Colonic mucosa (tissue), 4 donors: ENCODE measurements at regions not wholly inside any gene's neighbourhood (a gene's known extent, or its start where the extent isn't known, plus 50 kb on each side); places are given as distances from the start of the nearest gene placed in this dataset.

Experiments used
- DNase-seq: peaks from one replicate; pipeline ENCODE4 v3.0.0-alpha.2; 2020
- H3K27ac ChIP-seq: fragments of 200-600 bp; one replicate; pipeline ENCODE4 v1.8.0; 2021
- H3K27me3 ChIP-seq: fragments of 200-600 bp; one replicate; pipeline ENCODE4 v1.8.0; 2021
- H3K36me3 ChIP-seq: fragments of 200-600 bp; one replicate; pipeline ENCODE4 v1.8.0; 2021
- H3K4me1 ChIP-seq: fragments of 200-600 bp; one replicate; pipeline ENCODE4 v1.8.0; 2021; ENCODE audit warnings: mild to moderate bottlenecking
- H3K4me3 ChIP-seq: fragments of 200-600 bp; one replicate; pipeline ENCODE4 v1.8.0; 2021
- H3K9ac ChIP-seq, 2 donors: one replicate each; pipeline ENCODE4 v1.7.0; 2013; ENCODE audit warnings: control low read depth in 2 of 2, low read depth in 2 of 2, low read length in 2 of 2
- H3K9me3 ChIP-seq: fragments of 200-600 bp; one replicate; pipeline ENCODE4 v1.8.0; 2021
- CTCF ChIP-seq: fragments of 200-600 bp; IDR thresholded peaks from one replicate; pipeline ENCODE4 v1.8.0; 2022; ENCODE audit warnings: antibody characterized with exemption, mild to moderate bottlenecking
- intact Hi-C: fragments of 100-400 bp; cut with DNase I; formaldehyde crosslinking; loops from one replicate; pipeline ENCODE4 v1.14.1; 2022
- donor health status: healthy.
- donor health status: DM: no; HTN: no; CAD: no.
- donor health status: DM: no; HTN: no; CAD: no.

- Histone ChIP-seq H3K36me3 (no peaks in the 10 kb centered on the region), H3K27ac (no peak overlapping the region), H3K4me1 (no peaks in the 10 kb centered on the region), H3K9me3 (no peaks in the 10 kb centered on the region), H3K9ac (no peak overlapping the region), H3K4me3 (no peak overlapping the region), H3K27me3 (no peaks in the 10 kb centered on the region)
- no peak for TF ChIP-seq CTCF
- no peak for DNase-seq
- intact Hi-C loops: no loop called here
Observed at GRCh38 chr2:16852651-16853050, 187.0 kb upstream of the CYRIA start.

GRCh38 chr2:16851126-16851525, 185.5 kb upstream of the CYRIA start:
- Histone ChIP-seq H3K36me3 (no peaks in the 10 kb centered on the region), H3K4me3 (no peak overlapping the region), H3K9ac (no peak overlapping the region), H3K27me3 (no peaks in the 10 kb centered on the region), H3K27ac (no peak overlapping the region), H3K4me1 (no peaks in the 10 kb centered on the region), H3K9me3 (no peaks in the 10 kb centered on the region)
- no peak for DNase-seq
- no peak for TF ChIP-seq CTCF
- intact Hi-C loops: no loop called here

- Histone ChIP-seq H3K27ac (no peak overlapping the region), H3K4me1 (no peaks in the 10 kb centered on the region), H3K4me3 (no peak overlapping the region), H3K9ac (no peak overlapping the region), H3K36me3 (no peaks in the 10 kb centered on the region), H3K9me3 (no peaks in the 10 kb centered on the region), H3K27me3 (no peaks in the 10 kb centered on the region)
- no peak for TF ChIP-seq CTCF
- DNase-seq: no peak
- intact Hi-C loops: no loop called here
Observed at GRCh38 chr2:16840496-16841172, 175.0 kb upstream of the CYRIA start.

GRCh38 chr2:16832910-16833309, 167.3 kb upstream of the CYRIA start:
- no peak for TF ChIP-seq CTCF
- no peak overlapping the region for H3K4me3 ChIP-seq
- no peaks in the 10 kb centered on the region for H3K36me3 ChIP-seq
- H3K27ac ChIP-seq: no peak overlapping the region
- no peak for DNase-seq
- H3K9ac ChIP-seq: no peak overlapping the region
- H3K27me3 ChIP-seq: no peaks in the 10 kb centered on the region
- H3K9me3 ChIP-seq: no peaks in the 10 kb centered on the region
- intact Hi-C loops: no loop called here
- H3K4me1 ChIP-seq: no peaks in the 10 kb centered on the region

- Histone ChIP-seq H3K4me1 (no peaks in the 10 kb centered on the region), H3K27me3 (no peaks in the 10 kb centered on the region), H3K4me3 (no peak overlapping the region), H3K9me3 (no peaks in the 10 kb centered on the region), H3K9ac (no peak overlapping the region), H3K36me3 (no peaks in the 10 kb centered on the region), H3K27ac (no peak overlapping the region)
- intact Hi-C loops: no loop called here
- DNase-seq: no peak
- TF ChIP-seq CTCF: no peak
Observed at GRCh38 chr2:16828828-16829160, 163.2 kb upstream of the CYRIA start.
